HG03442 (cell line): ENCODE measurements at regions not wholly inside any gene's neighbourhood (a gene's known extent, or its start where the extent isn't known, plus 50 kb on each side); places are given as distances from the start of the nearest gene placed in this dataset.
A peak's percentile ranks its signal among the peaks of the same experiment; 100 is the strongest.

ENCODE experiments used
- ATAC-seq: cut with Tn5 transposase; IDR thresholded peaks from one replicate; pipeline ENCODE4 v1.9.1; 2021; ENCODE audit warnings: mild to moderate bottlenecking, moderate library complexity; ENCODE audit not compliant: unreplicated experiment

DNA sequence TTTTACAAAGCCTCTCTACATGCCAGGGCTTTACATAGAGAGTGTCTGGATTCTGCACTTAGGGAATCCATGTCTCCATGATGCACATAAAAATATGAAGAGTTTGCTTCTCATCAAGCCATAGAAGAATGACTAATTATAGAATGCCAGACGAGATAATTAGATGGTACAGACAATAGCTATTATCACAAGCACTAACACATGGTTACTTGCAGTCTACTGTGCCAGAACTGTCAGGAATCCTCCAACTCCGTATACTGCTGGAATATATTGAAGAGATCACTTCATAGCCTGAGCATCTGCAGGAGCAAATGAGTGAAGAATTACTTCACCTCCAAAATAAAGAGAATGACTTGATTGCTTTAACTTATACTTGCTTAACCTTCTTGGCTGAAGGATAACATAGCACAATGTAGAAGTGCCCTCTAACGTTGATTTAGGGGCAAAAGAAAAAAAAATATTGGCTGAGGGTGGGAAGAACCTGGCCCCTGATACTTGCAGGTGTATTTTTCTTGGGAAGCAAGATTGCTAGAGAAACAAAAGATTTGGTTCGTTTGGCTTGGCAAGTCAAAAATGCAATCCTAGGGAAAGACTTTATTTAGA lies 272.8 kb upstream of the FAR2 start:
- ATAC-seq: no peak

DNA sequence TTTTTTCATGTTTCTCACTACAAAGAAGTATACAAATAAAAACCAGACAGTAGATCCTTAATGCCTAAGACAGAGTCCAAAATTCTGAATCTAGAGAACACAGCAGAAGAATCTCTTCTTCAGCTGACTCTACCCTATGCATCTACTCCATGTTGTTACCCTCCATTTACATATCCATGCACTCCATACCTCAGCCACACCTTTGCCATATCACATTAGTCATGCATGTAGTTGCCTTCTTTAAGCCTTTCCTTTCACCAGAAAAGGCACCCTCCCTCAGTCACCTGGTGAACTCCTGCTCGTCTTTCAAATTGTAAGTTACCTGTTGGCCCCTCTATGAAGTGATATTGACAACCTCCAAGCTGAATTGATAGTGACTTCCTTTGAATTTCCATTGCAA lies 271.2 kb upstream of the FAR2 start:
- no peak for ATAC-seq

DNA sequence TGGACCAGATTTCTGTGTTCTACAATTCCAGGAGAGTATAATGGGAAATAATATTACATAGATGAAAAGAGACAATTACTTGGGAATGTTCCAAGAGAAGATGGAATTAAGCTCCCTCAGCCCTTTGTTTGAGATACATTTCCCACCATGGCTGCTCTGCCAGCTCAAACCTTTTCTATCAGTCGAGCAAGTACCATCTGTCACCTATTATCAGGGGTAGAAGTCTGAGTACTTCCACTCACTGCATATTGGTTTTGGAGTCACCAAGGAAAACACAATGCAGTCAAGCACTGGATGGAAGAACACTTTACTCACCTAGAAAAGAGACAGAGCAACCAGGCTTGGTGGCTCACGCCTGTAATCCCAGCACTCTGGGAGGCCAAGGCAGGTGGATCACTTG lies 270.4 kb upstream of the FAR2 start:
- no peak for ATAC-seq

DNA sequence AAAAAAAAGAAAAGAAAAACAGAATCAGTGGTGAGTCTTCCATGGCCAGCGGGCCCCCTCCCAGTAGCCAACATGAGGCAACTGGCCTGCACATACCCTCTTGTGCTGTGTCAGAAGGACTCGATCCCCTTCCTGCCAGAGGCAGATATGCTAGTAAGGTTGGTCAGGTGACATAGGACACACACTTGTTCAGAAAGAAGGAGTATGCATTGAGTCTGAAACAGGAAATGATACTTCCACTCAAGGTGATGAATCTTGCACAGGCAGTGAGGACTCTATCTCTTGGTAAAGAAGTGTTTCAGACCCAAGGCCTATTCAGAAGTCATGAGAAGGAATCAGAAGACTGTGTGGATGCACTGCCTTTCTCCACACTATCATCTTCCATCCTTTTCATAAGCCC lies 269.7 kb upstream of the FAR2 start:
- ATAC-seq: peak; percentile 83

DNA sequence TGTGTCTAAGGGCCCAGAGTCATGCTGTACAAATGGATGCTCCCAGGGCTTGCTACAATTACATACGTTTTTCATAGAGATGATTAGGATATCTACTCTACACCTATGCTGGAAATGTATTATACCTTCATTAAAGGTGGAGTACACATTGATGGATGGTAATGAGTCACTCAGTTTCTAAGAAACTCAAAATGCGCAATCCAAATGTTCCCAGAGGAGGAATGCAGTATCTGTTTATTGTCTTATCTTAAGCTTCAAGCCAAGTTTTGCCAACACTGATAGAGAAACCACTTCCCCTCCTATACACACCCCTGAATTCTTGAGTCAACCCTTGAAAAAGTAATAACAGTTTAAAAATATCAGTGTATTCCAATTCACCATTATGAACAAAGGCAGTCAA lies 266.6 kb upstream of the FAR2 start:
- ATAC-seq: no peak

DNA sequence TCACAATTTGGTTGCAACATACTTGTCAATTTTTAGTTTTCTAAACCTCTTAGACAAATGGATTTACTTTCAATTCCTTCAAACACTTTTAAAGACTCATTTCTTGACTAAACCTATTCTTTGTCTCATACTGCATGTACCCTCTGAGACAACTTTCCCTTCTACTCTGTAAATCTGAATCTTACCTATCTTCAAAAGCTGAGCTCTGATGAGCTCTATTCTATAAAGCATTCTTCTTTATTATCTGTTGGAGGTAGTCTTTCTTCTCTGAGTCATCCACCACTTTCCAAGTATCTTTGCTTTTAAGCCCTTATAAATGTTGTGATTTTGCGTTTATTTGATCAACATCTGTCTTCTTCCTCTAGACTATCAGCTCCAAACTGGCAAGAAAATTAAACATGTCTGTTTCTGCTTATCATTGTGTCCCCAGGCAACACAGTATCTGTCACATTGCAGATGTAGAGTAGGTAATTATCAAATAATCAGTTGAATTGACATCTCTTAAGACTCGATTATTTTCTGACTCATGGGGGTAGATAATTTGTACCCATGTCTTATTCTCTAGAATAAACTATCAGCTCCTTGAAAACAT lies 265.6 kb upstream of the FAR2 start:
- ATAC-seq: no peak

DNA sequence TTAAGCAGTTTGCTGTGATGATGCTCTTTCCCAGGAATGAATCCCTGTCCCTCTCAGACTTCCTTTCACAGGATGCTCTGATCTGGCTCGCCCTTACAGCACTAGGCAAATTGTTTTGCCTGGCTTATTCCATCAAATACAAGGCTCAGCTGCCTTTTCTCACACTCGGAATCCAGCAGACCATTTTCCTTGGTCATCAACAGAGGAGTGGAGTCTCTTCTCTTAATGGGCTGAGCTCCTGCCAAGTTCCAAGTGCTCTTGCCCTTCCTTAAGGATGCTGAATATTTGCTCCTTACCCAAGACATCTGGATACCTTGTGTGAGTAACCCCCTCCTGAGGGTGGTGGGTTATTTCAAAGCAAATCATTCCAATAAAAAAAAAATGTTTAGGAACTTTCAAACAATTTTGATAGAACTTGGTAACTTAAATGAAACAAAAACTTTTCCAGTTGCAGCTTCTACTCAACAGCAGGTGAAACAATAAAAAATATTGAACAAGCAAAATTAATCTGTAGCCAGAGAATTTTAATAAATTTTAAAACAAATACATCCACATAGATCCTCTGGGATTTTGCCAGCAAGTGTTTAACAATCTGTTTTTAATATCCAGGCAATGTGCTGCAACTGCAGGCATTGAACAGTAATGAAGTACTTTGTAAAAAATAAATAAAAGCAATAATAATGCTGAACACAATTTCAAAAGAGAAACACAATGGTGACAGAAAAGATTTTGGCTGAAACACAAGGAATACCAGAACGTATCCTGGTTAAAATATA lies 264.0 kb upstream of the FAR2 start:
- no peak for ATAC-seq

DNA sequence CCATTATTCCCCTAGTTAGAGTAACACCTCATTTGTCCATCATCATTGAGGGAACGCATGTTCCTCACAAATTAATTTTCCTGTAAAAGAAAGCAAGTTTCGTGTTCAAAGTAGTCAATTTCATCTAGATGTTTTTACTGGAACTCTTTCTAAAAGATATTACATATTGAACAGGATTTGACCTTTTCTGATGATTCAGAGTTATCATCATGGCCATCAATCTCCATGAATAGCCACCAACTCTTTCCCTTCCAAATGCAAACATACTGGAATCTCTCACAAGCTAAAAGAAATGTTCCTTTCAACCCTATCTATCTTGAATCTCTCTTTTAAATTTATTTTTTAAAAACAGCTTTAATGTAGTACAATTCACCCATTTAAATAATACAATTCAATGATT lies 263.1 kb upstream of the FAR2 start:
- ATAC-seq: no peak

DNA sequence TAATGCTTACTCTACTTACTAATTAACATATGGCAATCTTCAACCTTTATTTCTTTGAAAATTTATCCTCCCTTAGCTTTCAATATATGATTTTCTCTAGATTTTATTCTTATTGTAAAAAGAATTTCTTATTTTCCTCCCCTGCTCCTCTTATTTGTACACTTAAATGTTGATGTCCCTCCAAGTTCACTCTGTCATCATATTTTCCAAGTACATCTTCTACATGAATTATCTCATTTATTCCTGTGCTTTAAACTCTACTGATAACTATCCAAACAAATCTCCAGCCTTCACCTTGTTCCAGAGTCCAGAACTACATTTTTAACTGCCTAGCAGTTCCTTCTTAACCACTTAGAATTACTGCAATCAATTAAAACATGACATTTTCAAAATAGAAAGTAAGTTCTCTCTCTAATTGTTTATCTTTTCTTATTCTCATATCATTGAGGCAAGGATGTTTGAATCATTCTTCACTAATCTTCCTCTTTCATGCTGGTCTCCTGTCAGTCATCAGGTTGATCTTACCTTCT lies 261.6 kb upstream of the FAR2 start:
- ATAC-seq: no peak

DNA sequence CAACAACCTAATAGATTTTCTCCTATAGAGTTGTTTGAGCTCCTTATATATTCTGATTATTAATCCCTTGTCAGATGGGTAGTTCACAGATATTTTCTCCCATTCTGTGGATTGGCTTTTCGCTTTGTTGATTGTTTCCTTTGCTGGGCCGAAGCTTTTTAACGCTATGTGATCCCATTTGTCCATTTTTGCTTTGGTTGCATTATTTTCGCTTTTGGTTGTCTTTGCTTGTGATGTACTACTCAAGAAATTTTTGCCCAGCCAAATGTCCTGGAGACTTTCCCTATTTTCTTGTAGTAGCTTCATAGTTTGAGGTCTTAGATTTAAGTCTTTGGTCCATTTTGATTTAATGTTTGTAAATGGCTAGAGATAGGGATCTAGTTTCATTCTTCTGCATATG lies 258.4 kb upstream of the FAR2 start:
- no peak for ATAC-seq

DNA sequence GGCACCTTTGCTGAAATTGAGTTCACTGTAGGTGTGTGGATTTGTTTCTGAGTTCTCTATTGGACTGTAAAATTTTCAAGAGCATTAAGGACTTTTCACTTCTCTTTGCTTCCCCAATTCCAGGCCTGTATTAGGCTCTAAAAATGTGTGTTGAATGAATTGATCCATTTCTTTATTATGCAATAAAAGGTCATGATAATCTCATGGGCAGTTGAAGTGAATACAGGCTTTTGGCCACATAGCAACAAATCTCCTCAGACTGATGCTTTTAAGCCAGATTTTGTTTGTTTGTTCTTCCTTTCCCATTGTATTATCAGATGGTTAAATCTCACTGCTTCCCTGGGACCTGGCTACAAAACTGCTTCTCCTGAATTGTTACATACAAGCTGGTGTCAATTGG lies 258.0 kb upstream of the FAR2 start:
- no peak for ATAC-seq

DNA sequence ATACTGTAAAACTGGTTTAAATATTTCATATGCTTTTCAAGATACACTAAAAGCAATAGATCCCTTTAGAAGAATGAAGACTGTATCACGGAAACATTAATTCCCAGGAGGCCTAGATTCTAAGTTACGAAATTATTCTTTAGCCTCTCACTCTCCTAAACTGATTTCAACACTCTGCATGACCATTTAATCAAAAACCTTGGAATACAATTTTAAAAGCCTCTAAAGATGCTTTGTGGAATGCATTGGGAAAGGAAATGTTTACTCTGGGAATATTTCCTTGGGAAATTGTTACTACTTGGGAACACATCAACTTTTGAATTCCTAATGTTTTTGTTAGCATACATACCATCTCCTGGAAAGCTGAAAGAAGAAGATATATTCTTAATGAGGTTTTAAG lies 255.7 kb upstream of the FAR2 start:
- ATAC-seq: no peak

DNA sequence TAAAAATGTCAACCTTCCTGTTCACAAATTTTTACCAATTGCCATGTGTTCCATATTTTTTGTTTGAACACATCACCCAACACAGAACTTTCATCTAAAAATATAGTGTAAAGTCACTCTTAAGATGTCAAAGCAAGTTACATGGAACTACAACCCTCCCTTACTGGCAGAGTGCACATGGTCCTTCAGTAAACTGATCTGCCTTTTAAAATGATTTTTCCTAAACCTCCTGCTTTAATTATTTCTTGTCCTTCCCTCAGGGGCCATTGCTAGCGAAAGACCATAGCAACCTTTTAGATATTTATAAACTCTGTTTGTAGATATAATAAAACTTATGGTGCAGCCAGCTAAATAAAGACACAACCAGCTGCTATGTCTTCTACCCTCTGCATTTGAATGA lies 255.2 kb upstream of the FAR2 start:
- ATAC-seq: no peak

DNA sequence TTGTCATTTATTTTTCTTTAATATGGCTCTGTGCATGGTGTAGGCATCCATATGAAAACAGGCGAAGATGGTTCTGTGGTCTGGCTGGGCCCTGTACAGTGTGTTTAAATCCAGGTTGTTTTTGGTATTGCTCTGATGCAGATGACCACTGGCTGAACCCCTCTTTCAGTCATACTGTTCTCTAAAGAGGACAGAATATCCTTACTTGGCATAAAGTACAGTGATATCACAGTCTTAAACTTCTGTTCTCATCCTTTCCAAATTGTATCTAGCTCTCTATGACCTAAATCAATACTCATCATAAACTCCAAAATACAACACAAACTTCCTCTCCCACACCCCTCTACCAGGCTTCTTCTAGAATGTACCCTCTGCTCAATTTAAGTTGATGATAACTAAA lies 252.7 kb upstream of the FAR2 start:
- no peak for ATAC-seq

DNA sequence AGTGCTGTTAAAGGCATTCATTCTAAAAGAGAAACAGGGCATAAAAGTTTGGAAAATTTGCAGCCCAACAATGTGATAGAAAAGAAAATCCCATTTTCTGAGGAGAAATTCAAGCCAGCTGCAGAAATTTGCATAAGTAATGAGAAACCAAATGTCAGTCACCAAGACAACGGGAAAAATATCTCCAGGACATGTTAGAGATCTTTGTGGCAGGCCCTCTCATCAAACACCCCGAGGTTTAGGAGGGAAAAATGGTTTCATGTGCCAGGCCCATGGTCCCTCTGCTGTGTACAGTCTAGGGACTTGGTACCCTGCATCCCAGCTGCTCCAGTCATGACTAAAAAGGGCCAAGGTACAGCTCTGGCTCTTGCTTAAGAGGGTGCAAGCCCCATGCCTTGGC lies 251.0 kb upstream of the FAR2 start:
- ATAC-seq: no peak

DNA sequence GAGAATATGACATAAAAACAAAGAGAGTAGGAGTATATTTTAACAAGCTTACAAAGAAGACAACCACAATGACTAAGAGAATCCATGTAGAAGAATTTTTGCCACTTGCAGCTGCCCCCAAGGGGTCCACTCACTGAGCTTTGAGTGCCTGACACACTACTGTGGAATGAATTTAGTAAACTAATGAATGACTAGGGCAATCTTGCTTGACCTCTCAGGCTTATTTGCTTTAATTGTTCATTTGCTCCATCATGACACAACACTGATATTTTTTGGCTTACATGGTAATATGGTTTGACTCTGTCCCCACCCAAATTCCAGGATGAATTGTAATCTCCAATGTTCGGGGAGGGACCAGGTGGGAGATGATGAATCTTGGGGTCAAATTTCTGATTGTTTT lies 249.1 kb upstream of the FAR2 start:
- no peak for ATAC-seq

DNA sequence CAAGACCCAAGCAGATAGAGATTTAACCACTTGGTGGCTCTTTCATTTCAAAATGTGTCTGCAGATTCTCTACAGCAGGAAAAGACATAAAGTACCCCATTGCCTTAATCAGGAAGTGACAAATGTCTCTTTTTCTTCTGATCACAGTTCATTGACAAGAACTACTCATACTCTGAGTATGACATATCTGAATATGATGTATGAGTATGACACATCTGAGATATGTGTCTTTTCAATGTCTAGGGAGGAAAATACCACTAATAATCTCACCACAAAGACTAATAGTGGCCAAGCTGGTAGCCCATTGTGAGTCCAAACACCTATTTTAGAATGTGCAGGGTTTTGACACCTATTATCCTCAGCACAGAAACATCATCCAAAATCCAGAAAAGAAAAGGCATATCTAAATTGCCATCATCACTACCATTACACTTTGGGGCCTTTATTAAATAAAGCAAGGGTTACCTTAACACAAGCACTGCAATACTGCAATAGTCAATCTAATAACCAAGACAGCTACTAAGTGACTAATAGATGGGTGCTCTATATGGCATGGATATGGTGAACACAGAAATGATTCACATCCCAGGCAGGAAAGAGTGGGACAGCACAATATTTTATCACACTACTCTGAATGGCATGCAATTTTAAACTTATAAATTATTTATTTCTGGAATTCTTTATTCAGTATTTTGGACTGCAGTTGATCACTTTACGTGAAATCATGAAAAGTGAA lies 243.7 kb upstream of the FAR2 start:
- ATAC-seq: no peak

DNA sequence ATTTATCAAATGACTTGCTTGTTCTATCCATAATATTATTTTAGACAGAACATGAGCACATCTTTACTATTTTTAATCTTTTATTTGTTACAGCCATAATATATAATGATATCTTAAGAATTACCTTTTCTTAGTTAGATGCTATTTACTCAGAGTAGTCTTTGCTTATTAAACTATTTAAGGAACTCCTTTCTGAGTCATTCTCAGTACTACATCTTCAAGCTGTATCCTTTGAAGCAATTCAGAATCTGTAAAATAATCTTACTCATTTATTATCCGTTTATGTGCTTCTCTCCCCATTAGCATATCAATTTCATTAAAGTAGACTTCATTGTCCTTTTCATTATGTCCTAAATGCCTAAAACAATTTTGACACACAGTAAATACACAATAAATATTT lies 240.4 kb upstream of the FAR2 start:
- no peak for ATAC-seq

DNA sequence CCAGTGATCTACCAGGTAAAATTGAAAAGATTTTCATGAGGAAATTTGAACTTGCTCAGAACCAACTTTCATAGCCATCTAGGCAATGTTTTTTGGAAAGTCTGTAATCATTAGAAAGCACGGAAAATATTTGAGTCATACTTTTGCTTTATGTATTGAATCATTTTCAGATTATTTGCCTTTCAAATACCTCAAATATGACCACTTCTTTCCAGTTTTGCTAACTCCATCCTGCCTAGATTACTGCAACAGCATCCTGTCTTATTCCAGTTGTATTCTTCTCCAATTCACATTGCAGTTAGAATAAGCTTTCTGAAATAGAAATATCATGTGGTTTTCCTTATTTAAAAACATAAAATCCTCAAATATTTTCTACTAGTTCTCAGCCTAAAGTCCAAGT lies 239.8 kb upstream of the FAR2 start:
- no peak for ATAC-seq

DNA sequence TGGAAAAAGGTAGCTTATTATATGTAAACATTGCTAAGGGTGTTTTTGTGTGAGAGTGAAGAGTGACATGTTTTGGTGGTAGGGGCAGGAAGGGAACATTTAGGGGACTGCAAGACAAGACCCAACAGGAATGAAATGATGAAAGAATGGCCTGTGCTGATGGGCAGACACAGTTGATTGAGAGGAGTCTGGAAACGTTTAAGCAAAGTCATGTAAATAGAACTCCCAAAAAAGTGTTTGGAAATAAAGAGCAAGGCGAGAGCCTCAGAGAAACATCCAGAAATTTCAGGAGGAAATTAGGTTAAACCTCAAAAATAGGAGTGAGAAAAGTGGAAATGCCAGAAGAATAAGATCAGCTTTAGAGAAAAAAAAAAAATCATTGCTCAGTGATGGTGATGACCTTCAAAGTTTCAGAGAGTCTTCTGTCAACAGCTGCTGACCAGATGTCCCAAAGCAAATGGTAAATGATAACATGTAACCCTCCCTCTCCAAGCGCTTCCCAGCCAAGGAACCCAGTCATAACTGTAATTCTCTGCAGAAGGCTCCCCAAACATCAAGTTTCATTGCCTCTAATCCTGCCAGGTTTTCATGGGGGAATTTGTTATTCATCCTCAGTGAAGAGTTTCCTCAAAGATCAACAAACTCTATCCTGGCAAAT lies 223.2 kb upstream of the FAR2 start:
- ATAC-seq: no peak

DNA sequence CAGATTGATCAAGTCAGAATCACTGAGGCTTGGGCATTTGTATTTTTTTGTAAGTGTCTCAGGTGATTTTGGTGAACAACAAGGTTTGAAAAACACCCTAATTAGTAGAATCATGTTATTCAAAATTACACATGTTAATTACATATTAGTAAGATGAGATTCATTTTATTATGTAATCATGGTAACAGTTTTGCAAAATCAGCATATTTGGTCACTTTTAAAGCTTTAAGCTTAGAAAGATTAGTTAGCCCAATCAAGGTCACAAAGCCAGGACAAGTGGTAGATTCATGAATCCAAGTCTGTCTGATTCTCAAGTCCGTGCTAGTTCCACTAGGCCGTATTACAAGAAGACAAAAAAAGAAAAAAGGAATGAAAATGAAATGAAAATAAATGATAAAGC lies 218.4 kb upstream of the FAR2 start:
- ATAC-seq: no peak
